GM12874 (cell line): ENCODE measurements at regions not wholly inside any gene's neighbourhood (a gene's known extent, or its start where the extent isn't known, plus 50 kb on each side); places are given as distances from the start of the nearest gene placed in this dataset.

Experiments
- CTCF ChIP-seq: IDR thresholded peaks from 2 replicates; pipeline ENCODE4 v1.5.1; 2011; ENCODE audit warnings: low read depth, mild to moderate bottlenecking, control low read depth, low read length, moderate library complexity; ENCODE audit not compliant: insufficient read depth

GRCh38 chr22:25461301-25461700, 103.2 kb upstream of the GRK3 start:
- TF ChIP-seq CTCF, result no peak

GRCh38 chr22:25462474-25463346, 101.8 kb upstream of the GRK3 start:
- peak; percentile 96 for TF ChIP-seq CTCF

GRCh38 chr22:25465949-25466348, 98.5 kb upstream of the GRK3 start:
- no peak for TF ChIP-seq CTCF

- no peak for TF ChIP-seq CTCF
Observed at GRCh38 chr22:25472382-25472781, 92.1 kb upstream of the GRK3 start.

- no peak for TF ChIP-seq CTCF
Observed at GRCh38 chr22:25475257-25476022, 89.0 kb upstream of the GRK3 start.

GRCh38 chr22:25477358-25477757, 87.1 kb upstream of the GRK3 start:
- TF ChIP-seq CTCF, result no peak

GRCh38 chr22:25478111-25478510, 86.4 kb upstream of the GRK3 start:
- no peak for TF ChIP-seq CTCF
